B cell (primary cell): ENCODE measurements at regions not wholly inside any gene's neighbourhood (a gene's known extent, or its start where the extent isn't known, plus 50 kb on each side); places are given as distances from the start of the nearest gene placed in this dataset.

Experiments
- ATAC-seq: fragments of 200-7000 bp; cut with Tn5 transposase; one replicate; pipeline ENCODE4 v1.10.0; 2021; ENCODE audit warnings: low read depth, mild to moderate bottlenecking, moderate number of reproducible peaks, moderate library complexity
- CTCF ChIA-PET: fragments of 350-600 bp; sonication (Branson Sonifier 250); formaldehyde crosslinking; loops from one replicate; lab custom pipeline; 2021; ENCODE audit warnings: antibody characterized with exemption, inconsistent platforms; lab: Charles Lee
- POLR2A ChIA-PET: fragments of 350-600 bp; sonication (Branson Sonifier 250); formaldehyde crosslinking; loops from one replicate; lab custom pipeline; 2021; ENCODE audit warnings: antibody characterized with exemption; lab: Charles Lee
- DNase-seq: peaks from one replicate; pipeline ENCODE4 v3.0.0; 2013
- H2AFZ ChIP-seq: 2 replicates; pipeline ENCODE4 v1.6.1; 2012; ENCODE audit warnings: mild to moderate bottlenecking, low read depth, low read length; ENCODE audit not compliant: insufficient read depth, poor library complexity, severe bottlenecking
- H3K27ac ChIP-seq, 2 donors: 1 replicate in 1 of 2; 2 replicates in 1 of 2; pipeline ENCODE4 v1.5.1; 2012 to 2013; ENCODE audit warnings: low read length in 2 of 2, mild to moderate bottlenecking in 2 of 2, moderate library complexity in 1 of 2
- H3K27me3 ChIP-seq, 4 experiments: fragments of 200-600 bp in 1 of 4; sonication (generic) in 1 of 4; replicated peaks in 1 of 4; 1 replicate in 2 of 4; 2 replicates in 2 of 4; pipeline versions ENCODE4 v1.6.1 to v1.7.0; 2013 to 2016; ENCODE audit warnings: low read length in 3 of 4, mild to moderate bottlenecking in 2 of 4, mixed read lengths in 1 of 4, moderate library complexity in 1 of 4; ENCODE audit not compliant: insufficient read depth in 4 of 4, control insufficient read depth in 3 of 4; ENCODE audit errors: control extremely low read depth in 1 of 4
- H3K36me3 ChIP-seq, 2 experiments: replicated peaks in 1 of 2; 1 replicate in 1 of 2; 2 replicates in 1 of 2; pipeline versions ENCODE4 v1.6.1 to v1.7.1; 2013; ENCODE audit warnings: low read length in 1 of 2; ENCODE audit not compliant: insufficient read depth in 2 of 2, control insufficient read depth in 1 of 2; ENCODE audit errors: control extremely low read depth in 1 of 2, extremely low read depth in 1 of 2
- H3K4me1 ChIP-seq, 2 donors: fragments of 200-600 bp in 1 of 2; sonication (generic) in 1 of 2; 1 replicate in 1 of 2; 2 replicates in 1 of 2; pipeline versions ENCODE4 v1.5.1 to v1.6.1; 2013 to 2017; ENCODE audit warnings: low read length in 2 of 2; ENCODE audit not compliant: control insufficient read depth in 2 of 2, insufficient read depth in 2 of 2
- H3K4me2 ChIP-seq: replicated peaks from 2 replicates; pipeline ENCODE3; 2012; ENCODE audit warnings: mild to moderate bottlenecking, low read depth, low read length; ENCODE audit not compliant: poor library complexity, severe bottlenecking
- H3K4me3 ChIP-seq, 5 experiments: fragments of 200-600 bp in 1 of 5; sonication (generic) in 1 of 5; 1 replicate in 3 of 5; 2 replicates in 2 of 5; pipeline versions ENCODE4 v1.5.1 to v1.7.0; 2011 to 2016; ENCODE audit warnings: low read length in 4 of 5, mild to moderate bottlenecking in 4 of 5, low read depth in 2 of 5, control low read depth in 1 of 5, moderate library complexity in 1 of 5; ENCODE audit not compliant: insufficient read depth in 1 of 5; ENCODE audit errors: control extremely low read depth in 1 of 5, extremely low read depth in 1 of 5
- H3K79me2 ChIP-seq: fragments of 200-600 bp; sonication (generic); one replicate; pipeline ENCODE4 v1.6.0; 2016; ENCODE audit warnings: low read length; ENCODE audit not compliant: control insufficient read depth, insufficient read depth
- H3K9ac ChIP-seq: fragments of 200-600 bp; sonication (generic); 2 replicates; pipeline ENCODE4 v1.6.1; 2017; ENCODE audit warnings: mild to moderate bottlenecking, low read length, moderate library complexity
- H3K9me3 ChIP-seq, 3 donors: one replicate each; pipeline versions ENCODE4 v1.6.1 to v1.7.1; 2013; ENCODE audit warnings: low read length in 2 of 3; ENCODE audit not compliant: control insufficient read depth in 2 of 3, insufficient read depth in 1 of 3; ENCODE audit errors: control extremely low read depth in 1 of 3
- H4K20me1 ChIP-seq: 2 replicates; pipeline ENCODE4 v1.6.0; 2012; ENCODE audit warnings: mild to moderate bottlenecking, low read length; ENCODE audit not compliant: insufficient read depth, control insufficient read depth, poor library complexity, severe bottlenecking
- H3K27ac Mint-ChIP-seq: one replicate; pipeline ENCODE4 v1.8.0; 2021; ENCODE audit warnings: mixed read lengths
- H3K27me3 Mint-ChIP-seq: one replicate; pipeline ENCODE4 v1.8.0; 2021; ENCODE audit warnings: mixed read lengths
- H3K4me1 Mint-ChIP-seq: one replicate; pipeline ENCODE4 v1.8.0; 2021; ENCODE audit warnings: mixed read lengths
- H3K4me3 Mint-ChIP-seq: one replicate; pipeline ENCODE4 v1.8.0; 2021; ENCODE audit warnings: mixed read lengths
- H3K9me3 Mint-ChIP-seq: one replicate; pipeline ENCODE4 v1.8.0; 2022; ENCODE audit warnings: mixed read lengths; ENCODE audit not compliant: insufficient read depth
- CTCF ChIP-seq: fragments of 200-600 bp; IDR thresholded peaks from one replicate; pipeline ENCODE4 v1.8.0; 2022; ENCODE audit warnings: antibody characterized with exemption, mild to moderate bottlenecking
- EZH2 ChIP-seq: IDR thresholded peaks from 2 replicates; pipeline ENCODE4 v1.6.1; 2012; ENCODE audit warnings: borderline replicate concordance, low read depth, mild to moderate bottlenecking, moderate library complexity, low read length; ENCODE audit not compliant: insufficient read depth, poor library complexity, severe bottlenecking
- WGBS: methylation state at CpG from one replicate; pipeline ENCODE4 v1.1.5; 2013; ENCODE audit warnings: missing lambda C conversion rate; ENCODE audit not compliant: insufficient coverage; 5-methylcytosine and 5-hydroxymethylcytosine counted together
- intact Hi-C: fragments of 100-400 bp; cut with micrococcal nuclease; formaldehyde crosslinking; loops from one replicate; pipeline ENCODE4 v1.10.0; 2022

- Mint-ChIP-seq H3K27me3 (no peaks in the 10 kb centered on the region), H3K27ac (no peak overlapping the region), H3K4me3 (no peak overlapping the region), H3K4me1 (no peaks in the 10 kb centered on the region), H3K9me3 (no peaks in the 10 kb centered on the region)
- ChIA-PET CTCF (no interaction called here), POLR2A (no interaction called here)
- TF ChIP-seq CTCF, result no peak
- TF ChIP-seq EZH2, result no peak
- Histone ChIP-seq H4K20me1 (no peaks in the 10 kb centered on the region), H3K27me3 (no peaks in the 10 kb centered on the region), H3K79me2 (no peaks in the 10 kb centered on the region), H3K4me3 (no peak overlapping the region), H3K9ac (no peak overlapping the region), H3K4me1 (no peaks in the 10 kb centered on the region), H3K4me2 (no peak overlapping the region), H3K9me3 (peaks cover 0 to 8% (median 1%) of the 10 kb centered on the region in 3 donors), H3K27ac (no peak overlapping the region), H2AFZ (no peak overlapping the region), H3K36me3 (no peaks in the 10 kb centered on the region)
- no peak for DNase-seq
- no CpG with 5 or more reads among the region's 7 CpGs for WGBS
- no peak for ATAC-seq
- intact Hi-C loops, result no loop called here
Measured at GRCh38 chr6:49348561-49348960, 114.5 kb downstream of the MMUT start.

- H3K27ac Mint-ChIP-seq, result no peak overlapping the region
- no peak for DNase-seq
- no peaks in the 10 kb centered on the region for H3K79me2 ChIP-seq
- no peaks in the 10 kb centered on the region for H3K27me3 Mint-ChIP-seq
- no peak overlapping the region for H3K4me3 Mint-ChIP-seq
- ChIA-PET CTCF (no interaction called here), POLR2A (no interaction called here)
- H3K4me1 ChIP-seq, result no peaks in the 10 kb centered on the region
- H3K27me3 ChIP-seq, result no peaks in the 10 kb centered on the region
- H3K9me3 Mint-ChIP-seq, result no peaks in the 10 kb centered on the region
- H3K36me3 ChIP-seq, result no peaks in the 10 kb centered on the region
- no peak for ATAC-seq
- H2AFZ ChIP-seq, result no peak overlapping the region
- H3K4me2 ChIP-seq, result no peak overlapping the region
- H4K20me1 ChIP-seq, result no peaks in the 10 kb centered on the region
- H3K9me3 ChIP-seq, result no peaks in the 10 kb centered on the region
- H3K4me1 Mint-ChIP-seq, result no peaks in the 10 kb centered on the region
- intact Hi-C loops, result no loop called here
- no peak overlapping the region for H3K27ac ChIP-seq
- no peak overlapping the region for H3K4me3 ChIP-seq
- WGBS, result 74% methylated on average over 5 of the region's 6 CpGs
- TF ChIP-seq CTCF, result no peak
- H3K9ac ChIP-seq, result no peak overlapping the region
Measured at GRCh38 chr6:49342410-49342809, 120.6 kb downstream of the MMUT start.
